ENCODE measurements at regions not wholly inside any gene's neighbourhood (a gene's known extent, or its start where the extent isn't known, plus 50 kb on each side); places are given as distances from the start of the nearest gene placed in this dataset.

DNA sequence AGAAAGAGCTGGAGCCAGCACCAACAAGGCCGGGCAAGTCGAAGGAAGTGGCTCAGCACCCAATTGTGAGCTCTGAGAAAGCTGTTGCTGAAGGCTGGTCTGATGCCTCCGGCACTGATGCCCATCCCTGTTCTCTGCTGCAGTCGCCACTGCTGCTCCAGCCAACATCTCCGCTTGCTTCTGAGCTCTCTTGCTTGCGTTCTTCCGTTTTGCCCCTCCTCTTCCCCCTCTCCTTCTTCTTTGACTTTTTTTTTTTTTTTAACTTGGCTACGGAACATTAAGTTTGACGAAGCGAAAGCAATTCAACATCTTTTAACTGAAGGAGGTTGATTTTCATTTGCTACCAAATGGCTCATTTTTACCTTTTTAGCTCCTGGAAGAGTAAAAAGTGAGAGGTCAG is 442.9 kb downstream of the MCTP2 start:
- no peak for TF ChIP-seq POLR2A (IDR thresholded peaks at IDR 0.05)
- TF ChIP-seq, protein P1, sequence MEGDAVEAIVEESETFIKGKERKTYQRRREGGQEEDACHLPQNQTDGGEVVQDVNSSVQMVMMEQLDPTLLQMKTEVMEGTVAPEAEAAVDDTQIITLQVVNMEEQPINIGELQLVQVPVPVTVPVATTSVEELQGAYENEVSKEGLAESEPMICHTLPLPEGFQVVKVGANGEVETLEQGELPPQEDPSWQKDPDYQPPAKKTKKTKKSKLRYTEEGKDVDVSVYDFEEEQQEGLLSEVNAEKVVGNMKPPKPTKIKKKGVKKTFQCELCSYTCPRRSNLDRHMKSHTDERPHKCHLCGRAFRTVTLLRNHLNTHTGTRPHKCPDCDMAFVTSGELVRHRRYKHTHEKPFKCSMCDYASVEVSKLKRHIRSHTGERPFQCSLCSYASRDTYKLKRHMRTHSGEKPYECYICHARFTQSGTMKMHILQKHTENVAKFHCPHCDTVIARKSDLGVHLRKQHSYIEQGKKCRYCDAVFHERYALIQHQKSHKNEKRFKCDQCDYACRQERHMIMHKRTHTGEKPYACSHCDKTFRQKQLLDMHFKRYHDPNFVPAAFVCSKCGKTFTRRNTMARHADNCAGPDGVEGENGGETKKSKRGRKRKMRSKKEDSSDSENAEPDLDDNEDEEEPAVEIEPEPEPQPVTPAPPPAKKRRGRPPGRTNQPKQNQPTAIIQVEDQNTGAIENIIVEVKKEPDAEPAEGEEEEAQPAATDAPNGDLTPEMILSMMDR (IDR thresholded peaks at IDR 0.05): no peak
